Endothelial cell (in vitro differentiated cells): ENCODE measurements at regions not wholly inside any gene's neighbourhood (a gene's known extent, or its start where the extent isn't known, plus 50 kb on each side); places are given as distances from the start of the nearest gene placed in this dataset.

Experiments
- DNase-seq: peaks from one replicate; pipeline ENCODE4 v3.0.0; 2021; ENCODE audit warnings: low spot score
- H3K27ac Mint-ChIP-seq: one replicate; pipeline ENCODE4 v1.8.0; 2021; ENCODE audit warnings: mixed read lengths, inconsistent platforms; ENCODE audit not compliant: unreplicated experiment
- H3K27me3 Mint-ChIP-seq: one replicate; pipeline ENCODE4 v1.8.0; 2021; ENCODE audit warnings: mild to moderate bottlenecking, moderate library complexity, mixed read lengths, inconsistent platforms; ENCODE audit not compliant: unreplicated experiment
- H3K36me3 Mint-ChIP-seq: one replicate; pipeline ENCODE4 v1.8.0; 2021; ENCODE audit warnings: mild to moderate bottlenecking, low read depth, mixed read lengths, inconsistent platforms; ENCODE audit not compliant: unreplicated experiment
- H3K4me1 Mint-ChIP-seq: one replicate; pipeline ENCODE4 v1.8.0; 2021; ENCODE audit warnings: mild to moderate bottlenecking, mixed read lengths, inconsistent platforms; ENCODE audit not compliant: unreplicated experiment
- H3K4me3 Mint-ChIP-seq: one replicate; pipeline ENCODE4 v1.8.0; 2021; ENCODE audit warnings: mild to moderate bottlenecking, mixed read lengths, inconsistent platforms; ENCODE audit not compliant: unreplicated experiment
- H3K9me3 Mint-ChIP-seq: one replicate; pipeline ENCODE4 v1.8.0; 2021; ENCODE audit warnings: mixed read lengths, inconsistent platforms; ENCODE audit not compliant: unreplicated experiment
- CTCF ChIP-seq: fragments of 200-600 bp; sonication (generic); IDR thresholded peaks from one replicate; pipeline ENCODE4 v1.5.0; 2021; ENCODE audit warnings: antibody characterized with exemption; ENCODE audit not compliant: unreplicated experiment

- H3K9me3 Mint-ChIP-seq = no peaks in the 10 kb centered on the region
- no peaks in the 10 kb centered on the region for H3K36me3 Mint-ChIP-seq
- peaks cover 2% of the 10 kb centered on the region for H3K27me3 Mint-ChIP-seq
- H3K27ac Mint-ChIP-seq = no peak overlapping the region
- no peak overlapping the region for H3K4me3 Mint-ChIP-seq
- no peak for TF ChIP-seq CTCF
- no peaks in the 10 kb centered on the region for H3K4me1 Mint-ChIP-seq
- no peak for DNase-seq
Measured at GRCh38 chr18:9008200-9008708, 94.2 kb upstream of the NDUFV2 start.

- no peak for TF ChIP-seq CTCF
- no peaks in the 10 kb centered on the region for H3K9me3 Mint-ChIP-seq
Measured at GRCh38 chr18:9008709-9009635, 93.5 kb upstream of the NDUFV2 start.

GRCh38 chr18:9009703-9010488 lies 92.6 kb upstream of the NDUFV2 start:
- peaks cover 4% of the 10 kb centered on the region for H3K27me3 Mint-ChIP-seq
- H3K36me3 Mint-ChIP-seq = no peaks in the 10 kb centered on the region
- no peak overlapping the region for H3K4me3 Mint-ChIP-seq
- DNase-seq = no peak
- H3K9me3 Mint-ChIP-seq = no peaks in the 10 kb centered on the region
- TF ChIP-seq CTCF = no peak
- no peak overlapping the region for H3K27ac Mint-ChIP-seq
- no peaks in the 10 kb centered on the region for H3K4me1 Mint-ChIP-seq

More at GRCh38 chr18:9008709-9009635, 93.5 kb upstream of the NDUFV2 start:
- Mint-ChIP-seq H3K27me3 (peaks cover 3% of the 10 kb centered on the region), H3K27ac (no peak overlapping the region), H3K4me1 (no peaks in the 10 kb centered on the region), H3K36me3 (no peaks in the 10 kb centered on the region), H3K4me3 (no peak overlapping the region)
- DNase-seq = no peak

DNA sequence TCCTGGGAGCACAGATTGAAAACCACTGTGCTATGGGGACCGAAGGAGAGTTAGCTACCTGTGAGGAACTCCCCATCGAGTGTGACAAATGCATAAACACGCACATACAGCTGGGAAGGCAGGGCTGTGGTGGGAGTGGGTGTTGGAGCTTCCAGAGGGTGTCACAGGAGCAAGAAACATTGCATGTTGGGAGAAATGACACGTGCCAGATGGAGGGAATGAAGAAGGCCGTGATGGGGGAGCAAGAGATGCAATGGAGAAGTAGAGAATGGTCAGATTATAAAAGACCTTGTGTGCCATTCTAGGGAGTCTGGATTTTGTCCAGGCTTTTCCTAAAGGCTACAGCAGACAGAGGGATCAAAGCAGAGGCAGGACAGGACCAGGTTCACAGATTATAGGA lies 91.1 kb upstream of the NDUFV2 start:
- H3K4me1 Mint-ChIP-seq = no peaks in the 10 kb centered on the region

More for the DNA sequence above, 91.1 kb upstream of the NDUFV2 start:
- H3K27ac Mint-ChIP-seq = no peak overlapping the region
- TF ChIP-seq CTCF = no peak
- DNase-seq = no peak
- no peak overlapping the region for H3K4me3 Mint-ChIP-seq
- H3K9me3 Mint-ChIP-seq = no peaks in the 10 kb centered on the region
- no peaks in the 10 kb centered on the region for H3K36me3 Mint-ChIP-seq
- H3K27me3 Mint-ChIP-seq = peaks cover 4% of the 10 kb centered on the region
